ENCODE measurements at regions not wholly inside any gene's neighbourhood (a gene's known extent, or its start where the extent isn't known, plus 50 kb on each side); places are given as distances from the start of the nearest gene placed in this dataset.

- TF ChIP-seq ESRRG (CRISPR knock-in tag; IDR thresholded peaks at IDR 0.05) = no peak
- no peak for ATAC-seq
Measured at GRCh38 chr5:165834891-165835290, 2329.5 kb downstream of the MAT2B start.

- ATAC-seq = no peak
- no peak for TF ChIP-seq RARB (CRISPR knock-in tag; IDR thresholded peaks at IDR 0.05)
- no peak for TF ChIP-seq CSDC2 (CRISPR knock-in tag; IDR thresholded peaks at IDR 0.05)
Measured at GRCh38 chr5:165836046-165836445, 2330.6 kb downstream of the MAT2B start.

GRCh38 chr5:165837286-165837685 is 2331.9 kb downstream of the MAT2B start:
- TF ChIP-seq TSHZ2 (CRISPR knock-in tag; IDR thresholded peaks at IDR 0.05) = no peak
- no peak for TF ChIP-seq OSR1 (CRISPR knock-in tag; IDR thresholded peaks at IDR 0.05)
- no peak for TF ChIP-seq BACH2 (CRISPR knock-in tag; IDR thresholded peaks at IDR 0.05; ENCODE audit: borderline replicate concordance)
- no peak for TF ChIP-seq SNAI2 (CRISPR knock-in tag; IDR thresholded peaks at IDR 0.05)
- no peak for TF ChIP-seq RARB (CRISPR knock-in tag; IDR thresholded peaks at IDR 0.05)
- TF ChIP-seq PPARA (CRISPR knock-in tag; IDR thresholded peaks at IDR 0.05; ENCODE audit: borderline replicate concordance) = no peak
- no peak for TF ChIP-seq ISL1 (CRISPR knock-in tag; IDR thresholded peaks at IDR 0.05)
- no peak for TF ChIP-seq TCF4 (CRISPR knock-in tag; IDR thresholded peaks at IDR 0.05; ENCODE audit: borderline replicate concordance)
- TF ChIP-seq GLIS3 (CRISPR knock-in tag; IDR thresholded peaks at IDR 0.05) = no peak
- no peak for TF ChIP-seq ZC3H10 (CRISPR knock-in tag; IDR thresholded peaks at IDR 0.05)
- TF ChIP-seq CSDC2 (CRISPR knock-in tag; IDR thresholded peaks at IDR 0.05) = no peak
- no peak for ATAC-seq

DNA sequence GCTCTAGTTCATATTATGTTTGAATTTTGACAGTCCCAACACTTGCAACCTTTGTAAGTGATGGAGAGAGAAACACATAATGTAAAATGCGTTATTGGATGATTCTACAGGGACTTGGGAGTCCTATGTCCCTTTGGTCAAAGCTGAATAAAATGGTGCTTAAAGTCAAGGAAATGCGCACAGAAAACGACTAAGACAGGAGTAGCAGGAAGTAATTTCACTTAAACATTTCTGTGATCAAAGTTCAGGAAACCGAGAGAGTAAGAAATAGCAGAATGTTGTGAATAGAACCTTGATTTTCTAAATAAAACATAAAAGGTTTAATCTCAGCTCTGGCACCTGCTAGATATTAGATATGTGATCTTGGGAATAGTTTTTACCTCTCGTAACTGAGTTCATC is 2339.2 kb downstream of the MAT2B start:
- no peak for ATAC-seq
- TF ChIP-seq ZNF8 (CRISPR knock-in tag; IDR thresholded peaks at IDR 0.05) (no peak), TOX (CRISPR knock-in tag; IDR thresholded peaks at IDR 0.05; ENCODE audit: borderline replicate concordance) (no peak), ZFP30 (CRISPR knock-in tag; IDR thresholded peaks at IDR 0.05) (no peak), ARNTL (CRISPR knock-in tag; IDR thresholded peaks at IDR 0.05; ENCODE audit: borderline replicate concordance, low read depth) (no peak), ISL1 (CRISPR knock-in tag; IDR thresholded peaks at IDR 0.05) (no peak), BACH2 (CRISPR knock-in tag; IDR thresholded peaks at IDR 0.05; ENCODE audit: borderline replicate concordance) (no peak), ZFP3 (CRISPR knock-in tag; IDR thresholded peaks at IDR 0.05) (no peak), ZNF70 (CRISPR knock-in tag; IDR thresholded peaks at IDR 0.05) (no peak), OSR1 (CRISPR knock-in tag; IDR thresholded peaks at IDR 0.05) (no peak), ZC3H10 (CRISPR knock-in tag; IDR thresholded peaks at IDR 0.05) (no peak), ZNF565 (CRISPR knock-in tag; conservative IDR thresholded peaks at IDR 0.05; ENCODE audit: low read depth) (no peak), TSHZ2 (CRISPR knock-in tag; IDR thresholded peaks at IDR 0.05) (no peak), ESRRG (CRISPR knock-in tag; IDR thresholded peaks at IDR 0.05) (no peak), PPARA (CRISPR knock-in tag; IDR thresholded peaks at IDR 0.05; ENCODE audit: borderline replicate concordance) (no peak)
- TF ChIP-seq, protein P1, sequence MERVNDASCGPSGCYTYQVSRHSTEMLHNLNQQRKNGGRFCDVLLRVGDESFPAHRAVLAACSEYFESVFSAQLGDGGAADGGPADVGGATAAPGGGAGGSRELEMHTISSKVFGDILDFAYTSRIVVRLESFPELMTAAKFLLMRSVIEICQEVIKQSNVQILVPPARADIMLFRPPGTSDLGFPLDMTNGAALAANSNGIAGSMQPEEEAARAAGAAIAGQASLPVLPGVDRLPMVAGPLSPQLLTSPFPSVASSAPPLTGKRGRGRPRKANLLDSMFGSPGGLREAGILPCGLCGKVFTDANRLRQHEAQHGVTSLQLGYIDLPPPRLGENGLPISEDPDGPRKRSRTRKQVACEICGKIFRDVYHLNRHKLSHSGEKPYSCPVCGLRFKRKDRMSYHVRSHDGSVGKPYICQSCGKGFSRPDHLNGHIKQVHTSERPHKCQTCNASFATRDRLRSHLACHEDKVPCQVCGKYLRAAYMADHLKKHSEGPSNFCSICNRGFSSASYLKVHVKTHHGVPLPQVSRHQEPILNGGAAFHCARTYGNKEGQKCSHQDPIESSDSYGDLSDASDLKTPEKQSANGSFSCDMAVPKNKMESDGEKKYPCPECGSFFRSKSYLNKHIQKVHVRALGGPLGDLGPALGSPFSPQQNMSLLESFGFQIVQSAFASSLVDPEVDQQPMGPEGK (CRISPR knock-in tag; IDR thresholded peaks at IDR 0.05; ENCODE audit: borderline replicate concordance) = no peak
- TF ChIP-seq, protein P2, sequence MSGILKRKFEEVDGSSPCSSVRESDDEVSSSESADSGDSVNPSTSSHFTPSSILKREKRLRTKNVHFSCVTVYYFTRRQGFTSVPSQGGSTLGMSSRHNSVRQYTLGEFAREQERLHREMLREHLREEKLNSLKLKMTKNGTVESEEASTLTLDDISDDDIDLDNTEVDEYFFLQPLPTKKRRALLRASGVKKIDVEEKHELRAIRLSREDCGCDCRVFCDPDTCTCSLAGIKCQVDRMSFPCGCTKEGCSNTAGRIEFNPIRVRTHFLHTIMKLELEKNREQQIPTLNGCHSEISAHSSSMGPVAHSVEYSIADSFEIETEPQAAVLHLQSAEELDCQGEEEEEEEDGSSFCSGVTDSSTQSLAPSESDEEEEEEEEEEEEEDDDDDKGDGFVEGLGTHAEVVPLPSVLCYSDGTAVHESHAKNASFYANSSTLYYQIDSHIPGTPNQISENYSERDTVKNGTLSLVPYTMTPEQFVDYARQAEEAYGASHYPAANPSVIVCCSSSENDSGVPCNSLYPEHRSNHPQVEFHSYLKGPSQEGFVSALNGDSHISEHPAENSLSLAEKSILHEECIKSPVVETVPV (CRISPR knock-in tag; IDR thresholded peaks at IDR 0.05) = no peak

All from SK-N-SH treated with all-trans-retinoic acid at 6 μM for 48 hours (cell line).